GM12878 (cell line): ENCODE measurements at regions not wholly inside any gene's neighbourhood (a gene's known extent, or its start where the extent isn't known, plus 50 kb on each side); places are given as distances from the start of the nearest gene placed in this dataset.

Source experiments
- ATAC-seq: fragments of 200-7000 bp; cut with Tn5 transposase; 3 replicates; pipeline ENCODE4 v1.9.1; 2020; ENCODE audit warnings: mild to moderate bottlenecking, moderate library complexity
- BruUV-seq: library from RNA; stranded (reverse); fragments of 400-500 nt; replicated peaks from 2 replicates; lab custom pipeline; 2021; lab: Mats Ljungman, UMichigan
- CTCF ChIA-PET: fragments of 300-600 bp; sonication (Branson Sonifier 250); formaldehyde crosslinking; extraction: SDS; loops from one replicate; lab custom pipeline; 2021; ENCODE audit warnings: inconsistent platforms; lab: Yijun Ruan, JAX
- POLR2A ChIA-PET: fragments of 350-600 bp; formaldehyde crosslinking; extraction: SDS; loops from one replicate; lab custom pipeline; 2021; ENCODE audit warnings: inconsistent platforms; lab: Charles Lee
- RAD21 ChIA-PET: fragments of 300-600 bp; sonication (Branson Sonifier 250); formaldehyde crosslinking; loops from one replicate; lab custom pipeline; 2023; ENCODE audit warnings: antibody characterized with exemption; ENCODE audit not compliant: unreplicated experiment; lab: Charles Lee
- SMC1A ChIA-PET: fragments of 300-600 bp; sonication (Branson Sonifier 250); formaldehyde crosslinking; loops from one replicate; lab custom pipeline; 2023; ENCODE audit not compliant: unreplicated experiment, uncharacterized antibody; lab: Charles Lee
- DNase-seq: peaks from one replicate; pipeline ENCODE4 v3.0.0-alpha.2; 2011; ENCODE audit warnings: low read depth, low spot score
- FAIRE-seq: peaks from 3 replicates; lab custom pipeline; 2011; peaks lifted over from hg19 to GRCh38; lab: Jason Lieb, UNC
- H2AFZ ChIP-seq: 2 replicates; pipeline ENCODE4 v1.6.0; 2011; ENCODE audit warnings: low read depth, low read length, control low read depth; ENCODE audit not compliant: control insufficient read depth
- H3K27ac ChIP-seq: 2 replicates; pipeline ENCODE4 v1.5.1; 2011; ENCODE audit warnings: control low read depth; ENCODE audit not compliant: control insufficient read depth, insufficient read depth
- H3K27me3 ChIP-seq, 2 experiments: replicated peaks in 1 of 2; 2 replicates each; pipeline versions ENCODE4 v1.6.0 to v1.6.1; 2011; ENCODE audit warnings: low read length in 1 of 2; ENCODE audit not compliant: control insufficient read depth in 2 of 2, insufficient read depth in 2 of 2
- H3K36me3 ChIP-seq, 2 experiments: 2 replicates each; pipeline ENCODE4 v1.5.1; 2011; ENCODE audit warnings: low read length in 1 of 2; ENCODE audit not compliant: control insufficient read depth in 2 of 2, insufficient read depth in 2 of 2
- H3K4me1 ChIP-seq: 2 replicates; pipeline ENCODE4 v1.6.1; 2011; ENCODE audit warnings: mild to moderate bottlenecking, low read length, moderate library complexity, mixed read lengths; ENCODE audit not compliant: control insufficient read depth, insufficient read depth
- H3K4me2 ChIP-seq: 2 replicates; pipeline ENCODE4 v1.6.0; 2011; ENCODE audit warnings: control low read depth; ENCODE audit not compliant: control insufficient read depth, insufficient read depth
- H3K4me3 ChIP-seq: fragments of 200-600 bp; sonication (generic); 2 replicates; pipeline ENCODE4 v1.5.1; 2016
- H3K79me2 ChIP-seq: 2 replicates; pipeline ENCODE4 v1.6.0; 2011; ENCODE audit warnings: low read length; ENCODE audit not compliant: control insufficient read depth, insufficient read depth
- H3K9ac ChIP-seq: 2 replicates; pipeline ENCODE4 v1.8.0; 2011; ENCODE audit warnings: low read length, control low read depth, mixed read lengths; ENCODE audit not compliant: control insufficient read depth, insufficient read depth
- H3K9me3 ChIP-seq: replicated peaks from 3 replicates; pipeline ENCODE4 v1.5.1; 2011; ENCODE audit warnings: mild to moderate bottlenecking, low read length; ENCODE audit not compliant: control insufficient read depth, insufficient read depth
- H4K20me1 ChIP-seq: 2 replicates; pipeline ENCODE4 v1.6.0; 2011; ENCODE audit not compliant: control insufficient read depth, insufficient read depth
- BCL3 ChIP-seq: IDR thresholded peaks from 2 replicates; pipeline ENCODE4 v1.6.1; 2011; ENCODE audit warnings: borderline replicate concordance, low read depth, mild to moderate bottlenecking, moderate library complexity, low read length; ENCODE audit not compliant: insufficient read depth, poor library complexity, severe bottlenecking
- KDM1A ChIP-seq: fragments of 200-600 bp; sonication (generic); IDR thresholded peaks from 2 replicates; pipeline ENCODE4 v1.6.1; 2016; ENCODE audit warnings: borderline replicate concordance
- MAX ChIP-seq: IDR thresholded peaks from 2 replicates; pipeline ENCODE4 v1.6.1; 2012; ENCODE audit warnings: low read depth, low read length, improper control_type of control experiment
- NFYA ChIP-seq: IDR thresholded peaks from 2 replicates; pipeline ENCODE4 v1.6.1; 2011; ENCODE audit warnings: low read depth, mild to moderate bottlenecking, low read length, improper control_type of control experiment, borderline replicate concordance
- ZBED1 ChIP-seq: IDR thresholded peaks from 2 replicates; pipeline ENCODE4 v1.6.1; 2016; ENCODE audit warnings: borderline replicate concordance
- WGBS: methylation state at CpG from one replicate; pipeline ENCODE4 v1.1.6; 2016; ENCODE audit warnings: low lambda C conversion rate; ENCODE audit not compliant: insufficient replicate concordance, insufficient coverage; ENCODE audit errors: missing lambda C conversion rate; 5-methylcytosine and 5-hydroxymethylcytosine counted together
- in situ Hi-C: fragments of 300-500 bp; cut with MboI; formaldehyde crosslinking; loops from 9 replicates; pipeline ENCODE4 v1.14.3; 2018; ENCODE audit warnings: mixed read lengths
- intact Hi-C: fragments of 100-400 bp; cut with micrococcal nuclease; formaldehyde crosslinking; loops from one replicate; pipeline ENCODE4 v1.14.2; 2022; ENCODE audit not compliant: unreplicated experiment

DNA sequence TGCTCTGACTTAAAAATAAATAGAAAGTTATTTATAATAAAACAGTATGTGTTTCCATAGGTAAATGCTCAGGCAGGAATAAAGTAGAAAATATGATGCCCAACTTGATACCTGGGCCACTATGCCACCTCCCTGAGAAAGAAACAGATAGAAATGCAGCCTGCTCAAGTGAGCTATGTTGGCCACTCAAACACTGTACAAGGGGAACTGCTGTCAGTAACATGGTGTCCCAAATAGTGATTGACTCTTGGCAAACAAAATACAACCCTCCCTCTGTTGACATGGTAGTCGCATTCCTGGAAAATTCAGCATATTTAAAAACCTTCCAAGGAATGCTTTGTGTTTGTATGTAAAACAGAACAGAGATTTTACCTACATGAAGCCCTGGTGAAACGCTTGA, 66.9 kb upstream of the KCNE2 start (continued):
- TF ChIP-seq BCL3 (no peak), NFYA (no peak), KDM1A (no peak), ZBED1 (no peak)

- WGBS: 21% methylated on average over 3 of the region's 3 CpGs
- no peak for TF ChIP-seq MAX
- no peaks in the 10 kb centered on the region for H3K79me2 ChIP-seq
- no peaks in the 10 kb centered on the region for H3K4me1 ChIP-seq
- no peaks in the 10 kb centered on the region for H3K9me3 ChIP-seq
- in situ Hi-C loops: no loop called here
- no peak overlapping the region for H3K9ac ChIP-seq
- no peak overlapping the region for H3K4me3 ChIP-seq
- BruUV-seq: no TSS peak
- CTCF ChIA-PET: interaction anchor here (1.5 kb wide), 1 partner anchor 9 kb away, joined by 4 read pairs; no protein-coding TSS in a partner anchor
- DNase-seq (no peak), ATAC-seq (no peak), FAIRE-seq (no peak)
- no peak overlapping the region for H3K27ac ChIP-seq
- RAD21 ChIA-PET: no interaction called here
- intact Hi-C loops: no loop called here
- no peaks in the 10 kb centered on the region for H3K36me3 ChIP-seq
- no peaks in the 10 kb centered on the region for H4K20me1 ChIP-seq
- no peaks in the 10 kb centered on the region for H3K27me3 ChIP-seq
- H3K4me2 ChIP-seq: no peak overlapping the region
- POLR2A ChIA-PET: no interaction called here
- H2AFZ ChIP-seq: no peak overlapping the region
- SMC1A ChIA-PET: interaction anchor here (0.6 kb wide), 1 partner anchor 487 kb away, joined by 3 read pairs; no protein-coding TSS in a partner anchor
Measured at GRCh38 chr21:34298534-34299167, 65.2 kb upstream of the KCNE2 start.
